GM18868 (cell line): ENCODE measurements at regions not wholly inside any gene's neighbourhood (a gene's known extent, or its start where the extent isn't known, plus 50 kb on each side); places are given as distances from the start of the nearest gene placed in this dataset.

Experiments used
- ATAC-seq: cut with Tn5 transposase; IDR thresholded peaks from one replicate; pipeline ENCODE4 v1.9.1; 2021; ENCODE audit warnings: mild to moderate bottlenecking, moderate library complexity; ENCODE audit not compliant: unreplicated experiment

DNA sequence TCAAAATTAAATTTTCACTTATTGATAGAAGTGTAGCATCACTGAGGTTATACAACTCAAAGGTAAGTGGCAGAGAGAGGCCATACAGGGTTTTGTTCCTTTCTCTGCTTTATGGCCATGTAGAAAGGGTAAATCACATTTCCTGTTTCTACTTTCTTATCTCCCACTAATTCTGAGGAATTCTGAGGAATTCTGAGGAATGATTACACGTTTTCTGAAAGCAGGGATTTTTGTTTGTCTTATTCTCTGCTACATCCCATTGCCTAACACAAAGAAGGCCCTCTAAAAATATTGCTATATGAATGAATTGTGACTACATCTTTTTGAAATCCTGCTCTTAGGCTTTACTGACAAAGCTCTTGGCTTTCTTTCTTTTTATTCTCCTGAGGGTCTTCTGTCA, 516.9 kb upstream of the ZNF608 start:
- ATAC-seq, result no peak

DNA sequence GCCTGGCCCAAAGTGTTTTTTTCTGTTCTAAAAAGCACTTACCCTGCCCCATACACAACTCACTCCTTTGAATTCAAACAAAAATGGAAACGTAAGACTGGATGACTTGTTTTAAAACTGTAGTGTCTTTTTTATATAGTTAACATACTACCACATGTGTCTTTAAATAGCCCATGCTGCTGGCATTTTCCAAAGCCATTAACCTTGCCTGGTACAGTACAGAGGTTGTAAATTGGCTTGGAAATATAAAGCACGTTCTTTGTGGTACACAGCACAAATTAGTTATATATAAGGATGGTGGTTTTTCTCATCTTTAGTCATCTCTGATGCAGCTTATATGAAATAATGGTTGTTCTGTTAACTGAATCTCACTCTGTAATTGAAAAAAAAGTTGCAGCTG, 519.7 kb upstream of the ZNF608 start:
- ATAC-seq, result no peak

DNA sequence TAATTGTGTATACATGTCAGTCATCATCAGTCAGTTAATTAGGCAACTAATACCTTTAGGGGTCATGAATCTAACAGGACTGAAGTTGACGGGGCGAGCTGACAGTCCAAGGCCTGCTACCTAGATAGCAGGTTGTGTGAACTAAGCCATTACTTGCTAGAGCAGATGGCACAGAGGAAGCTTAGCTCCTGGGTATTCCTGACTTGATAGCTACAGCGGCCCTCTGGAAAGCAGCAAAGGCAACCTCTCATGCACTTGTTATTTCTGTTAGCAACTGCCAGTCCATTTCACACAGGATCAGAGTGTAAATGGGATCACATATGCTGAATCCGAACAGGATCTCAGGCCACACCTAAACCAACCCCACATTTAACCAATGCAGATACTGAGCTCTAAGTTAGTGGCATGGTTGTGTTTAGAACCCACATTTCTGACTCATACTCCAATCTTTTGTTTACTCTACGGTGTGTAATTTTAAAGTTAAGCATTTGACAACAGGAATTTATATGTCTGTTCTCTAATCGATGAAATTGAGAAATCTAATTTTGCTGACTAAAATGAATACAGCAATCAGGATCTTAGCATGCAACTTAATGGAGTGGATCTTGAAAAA, 521.3 kb upstream of the ZNF608 start:
- ATAC-seq, result no peak

DNA sequence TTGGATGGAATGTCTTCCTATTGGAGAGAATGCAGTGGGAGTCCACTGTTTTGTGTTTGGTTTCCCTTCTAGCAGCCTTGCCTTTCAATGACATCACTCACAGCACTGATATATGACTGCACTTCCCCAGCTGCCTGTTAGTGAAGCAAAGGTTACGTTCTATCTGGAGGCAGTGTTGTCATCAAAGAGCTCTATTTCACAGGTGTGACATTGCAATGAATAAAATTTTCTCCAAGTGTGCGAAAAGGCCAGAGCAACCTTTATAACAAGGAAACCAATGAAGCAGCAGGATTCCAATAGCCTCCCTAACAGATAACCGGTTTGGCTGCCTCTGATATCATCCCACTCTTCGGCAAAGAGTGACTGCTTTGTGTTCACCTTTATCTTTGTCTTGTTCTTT, 523.5 kb upstream of the ZNF608 start:
- no peak for ATAC-seq

DNA sequence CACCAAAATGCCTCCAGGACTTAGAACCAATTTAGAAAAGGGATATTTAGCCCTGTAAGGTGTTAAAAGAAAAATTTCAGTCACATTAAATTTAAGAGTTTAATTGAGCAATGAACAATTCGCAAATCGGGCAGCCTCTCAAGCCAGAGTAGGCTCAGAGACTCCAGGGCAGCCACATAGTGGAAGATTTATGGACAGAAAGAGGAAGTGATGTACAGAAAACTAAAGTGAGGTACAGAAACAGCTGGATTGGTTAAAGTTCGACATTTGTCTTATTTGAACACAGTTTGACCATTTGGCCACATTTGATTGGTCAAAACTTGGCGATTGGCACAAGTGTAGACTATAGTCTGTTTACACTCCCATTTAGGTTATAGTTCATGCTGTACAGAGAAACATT, 525.9 kb upstream of the ZNF608 start:
- ATAC-seq, result no peak

DNA sequence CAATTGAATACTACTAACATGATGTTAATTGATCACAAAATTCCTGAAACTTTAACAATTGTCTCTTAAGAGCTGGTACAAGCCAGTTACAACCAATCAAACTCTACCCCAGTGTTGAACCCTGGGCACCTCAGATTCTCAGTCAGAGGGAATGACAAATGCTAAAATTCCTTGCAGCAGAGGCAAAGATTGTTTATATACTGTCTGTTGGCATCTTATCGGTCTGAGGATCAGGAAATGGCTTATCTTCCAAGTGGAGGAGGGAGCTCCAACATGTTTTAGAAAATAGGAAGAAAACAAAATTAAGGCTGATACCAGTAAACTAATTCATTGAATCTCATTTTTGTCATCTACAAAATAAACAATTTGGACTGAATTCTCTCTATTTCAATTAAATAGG, 527.8 kb upstream of the ZNF608 start:
- no peak for ATAC-seq

DNA sequence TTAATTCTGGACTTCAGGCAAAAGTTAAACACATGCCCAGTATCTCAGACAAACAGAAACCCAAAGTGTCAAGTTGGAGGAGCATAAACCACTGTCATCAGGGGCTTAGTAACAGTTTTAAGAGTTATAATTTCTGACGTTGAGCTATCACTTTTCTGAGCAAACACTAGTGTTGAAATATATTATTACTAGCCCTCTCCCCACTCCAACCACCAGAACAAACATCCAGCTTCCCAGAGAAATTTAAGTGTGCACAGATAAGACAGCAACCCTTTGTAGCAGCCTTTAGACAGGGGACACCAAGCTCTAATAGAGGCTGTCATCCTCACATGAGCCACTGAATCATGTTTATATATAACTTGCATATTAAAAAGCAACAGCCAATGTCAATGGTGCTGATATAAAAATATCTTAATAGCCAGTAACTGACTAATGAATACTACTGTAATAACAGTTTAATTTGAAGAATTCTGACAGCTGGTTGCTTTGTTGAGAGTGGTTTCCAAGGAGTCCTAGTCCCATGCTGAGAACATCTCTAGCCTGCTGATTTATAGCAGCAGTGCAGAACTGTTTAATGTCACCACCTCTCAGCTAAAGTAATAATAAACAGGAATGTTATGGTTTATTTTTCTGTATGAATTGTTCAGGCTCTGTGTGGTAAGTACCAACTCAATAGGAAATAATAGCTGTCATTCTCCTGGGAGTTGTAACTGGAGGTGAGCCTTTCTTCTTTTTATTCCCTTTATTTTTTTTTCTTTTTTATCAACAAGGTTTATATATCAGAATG, 528.7 kb upstream of the ZNF608 start:
- no peak for ATAC-seq

DNA sequence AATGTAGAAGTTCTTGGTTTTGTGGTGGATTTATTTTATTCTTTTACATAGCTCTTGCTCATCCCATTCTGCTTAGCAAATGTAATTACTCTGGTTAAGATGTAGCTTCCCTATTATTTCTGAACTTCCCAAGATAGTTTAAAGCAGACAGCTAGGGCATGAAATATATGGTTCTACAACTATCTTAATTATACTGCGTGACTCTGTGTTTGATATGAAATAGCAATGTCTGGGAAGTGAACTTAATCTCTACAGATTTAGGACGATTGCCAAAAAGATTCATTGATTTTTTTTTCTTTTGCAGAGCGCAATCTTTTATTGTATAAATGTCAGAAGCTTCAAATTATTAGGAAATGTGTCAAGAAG, 529.3 kb upstream of the ZNF608 start:
- ATAC-seq, result no peak

DNA sequence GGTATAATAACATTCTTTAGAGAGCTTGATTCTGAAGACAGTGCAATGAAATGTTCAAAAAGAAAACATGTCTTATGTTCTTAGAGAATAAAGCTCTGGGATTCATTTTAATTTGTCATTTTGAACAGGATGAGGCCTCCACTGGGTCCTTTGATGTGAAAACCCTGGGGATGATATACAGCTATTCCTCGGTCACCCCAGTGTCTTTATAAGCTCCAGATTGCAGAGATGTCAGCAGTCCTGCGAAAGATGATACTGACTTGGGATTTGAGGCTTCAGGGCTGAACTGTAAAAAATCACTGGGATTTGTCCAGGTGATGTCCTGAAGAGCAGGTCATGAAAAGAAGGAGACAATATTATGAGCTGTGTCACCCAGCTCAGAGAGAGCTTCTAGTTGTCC, 529.7 kb upstream of the ZNF608 start:
- ATAC-seq, result no peak

DNA sequence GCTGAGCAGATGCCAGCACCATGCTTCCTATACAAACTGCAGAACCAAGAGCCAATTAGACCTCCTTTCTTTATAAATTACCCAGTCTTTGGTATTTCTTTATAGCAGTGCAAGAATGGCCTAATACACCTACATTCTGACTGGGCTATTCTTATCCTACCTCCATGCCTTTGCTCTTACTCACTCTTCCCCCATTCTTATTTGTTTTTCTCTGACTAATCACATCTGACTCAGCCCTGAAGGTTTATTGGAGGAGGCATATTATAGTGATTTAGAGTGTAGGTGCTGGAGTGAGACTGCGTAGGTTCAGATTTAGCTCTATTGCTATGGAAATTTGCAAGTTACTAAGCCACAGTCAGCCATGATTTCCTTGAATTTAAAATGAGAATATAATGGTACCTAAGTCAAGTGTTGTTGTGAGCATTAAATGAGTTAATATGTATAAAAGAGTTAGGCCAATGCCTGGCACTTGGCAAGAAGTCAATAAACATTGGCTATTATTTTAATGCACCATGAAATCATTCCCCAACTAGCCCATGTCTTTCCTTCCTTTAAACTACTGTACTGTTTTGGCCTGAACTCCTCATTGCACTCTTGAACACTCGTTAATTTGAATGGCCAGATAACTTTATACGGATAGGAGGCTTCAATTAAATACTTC, 531.2 kb upstream of the ZNF608 start:
- no peak for ATAC-seq

DNA sequence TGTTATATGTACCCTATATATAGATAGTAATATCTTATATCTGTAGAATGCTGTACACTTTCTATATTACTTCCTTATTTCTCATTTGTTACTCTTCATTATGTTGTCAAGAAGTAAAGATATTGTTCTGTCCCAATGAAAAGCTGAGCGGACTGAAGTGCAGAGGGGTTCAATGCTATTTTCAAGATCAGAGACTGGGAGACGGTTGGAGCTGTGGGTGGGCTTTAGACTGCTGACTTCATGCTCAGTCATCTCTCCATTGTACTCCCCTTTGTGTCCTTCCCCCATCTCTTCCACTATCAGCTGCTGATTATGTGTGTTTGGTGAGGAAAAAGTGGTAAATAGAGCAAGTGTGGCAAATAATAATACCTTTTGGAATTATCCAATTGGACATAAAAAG, 532.3 kb upstream of the ZNF608 start:
- no peak for ATAC-seq

DNA sequence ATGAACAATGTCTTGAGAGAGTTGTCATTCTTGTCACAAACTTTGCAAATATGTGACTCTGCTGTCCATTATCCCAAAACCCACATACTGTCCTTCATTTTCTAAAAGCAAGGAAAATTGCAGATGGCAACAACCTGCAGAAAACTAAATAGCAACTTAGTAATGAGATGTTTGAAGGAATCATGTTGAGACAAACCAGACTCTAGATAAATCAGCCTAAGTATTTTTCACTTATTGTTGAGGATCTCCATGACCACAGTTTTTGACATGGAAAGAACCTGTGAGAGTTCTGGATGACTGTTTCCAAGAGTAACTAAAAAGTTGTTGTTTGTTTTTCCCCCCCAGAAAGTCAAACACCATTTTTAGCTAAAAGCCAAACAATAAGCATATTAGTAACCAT, 535.2 kb upstream of the ZNF608 start:
- no peak for ATAC-seq

DNA sequence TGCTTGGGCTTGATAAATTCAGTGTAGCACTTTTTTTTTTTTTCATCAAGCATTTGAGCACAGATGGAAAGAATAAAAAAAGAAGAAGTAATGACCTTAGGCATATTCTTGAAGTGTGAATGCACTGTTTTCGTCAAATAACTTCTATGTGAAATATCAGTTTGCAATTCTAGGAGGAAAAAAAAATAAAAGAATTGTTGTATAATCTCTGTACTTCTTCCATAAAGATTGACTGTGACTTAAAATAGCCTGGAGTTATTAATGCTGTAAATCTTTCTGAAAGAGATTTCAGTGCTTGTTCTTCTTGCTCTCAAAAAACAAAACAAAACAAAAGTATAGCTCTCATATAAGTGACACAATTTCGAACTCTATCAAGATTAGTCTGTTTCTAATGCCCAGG, 536.9 kb upstream of the ZNF608 start:
- no peak for ATAC-seq

DNA sequence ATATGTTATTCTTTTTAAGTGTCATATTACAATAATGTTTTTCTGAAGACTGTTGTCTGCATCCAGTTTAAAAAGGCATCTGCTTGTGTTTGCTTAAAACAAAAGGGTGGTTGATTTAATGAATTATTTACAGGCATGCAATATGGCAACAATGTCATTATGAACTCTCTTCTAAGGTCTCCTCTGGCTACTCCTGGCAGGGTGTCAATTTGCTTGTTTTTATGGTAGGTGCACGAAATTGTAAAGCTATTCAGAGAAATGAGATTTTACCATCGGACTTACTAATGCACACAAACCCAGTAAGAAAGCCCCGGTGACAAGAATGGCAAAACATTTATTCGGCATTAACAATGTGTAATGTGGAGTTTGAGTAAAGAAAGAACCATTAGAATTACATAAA, 539.8 kb upstream of the ZNF608 start:
- ATAC-seq, result no peak

DNA sequence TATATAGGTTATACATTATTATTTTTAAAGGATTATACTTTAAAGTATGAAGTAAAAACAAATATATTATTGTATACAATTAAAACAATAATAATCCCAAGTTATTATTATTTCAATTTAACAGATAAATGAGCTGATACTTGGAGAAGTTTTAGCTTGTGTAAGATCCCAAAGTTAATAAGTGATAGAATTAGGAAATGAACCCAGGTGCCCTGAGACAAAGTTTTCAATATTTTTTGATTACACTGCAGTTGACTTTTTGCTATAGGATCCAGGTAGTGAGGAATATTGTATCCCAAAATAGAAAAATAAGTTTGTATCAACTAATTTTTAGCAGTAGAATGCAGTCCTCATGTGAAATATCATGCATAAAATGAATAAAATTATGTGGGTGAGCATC, 543.2 kb upstream of the ZNF608 start:
- ATAC-seq, result no peak

DNA sequence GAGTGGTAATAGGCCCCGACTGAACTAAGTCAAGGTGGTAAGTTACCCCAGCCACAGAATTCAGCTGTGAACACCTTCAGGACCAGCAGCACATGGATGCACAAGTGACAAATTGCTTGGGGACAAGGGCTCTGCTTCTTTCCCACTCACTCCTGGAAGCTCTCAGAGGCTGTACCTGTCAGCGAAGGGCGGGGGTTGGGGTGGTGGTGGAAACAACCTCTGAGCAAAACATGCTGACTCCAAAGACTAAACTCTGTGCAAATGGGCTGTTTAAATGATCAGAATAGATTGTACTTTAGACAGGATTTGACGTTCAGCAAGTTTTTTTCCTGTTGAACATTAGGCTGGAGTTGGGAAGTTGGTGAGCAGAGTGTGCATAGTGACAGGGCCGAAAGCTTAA, 544.5 kb upstream of the ZNF608 start:
- ATAC-seq, result no peak

DNA sequence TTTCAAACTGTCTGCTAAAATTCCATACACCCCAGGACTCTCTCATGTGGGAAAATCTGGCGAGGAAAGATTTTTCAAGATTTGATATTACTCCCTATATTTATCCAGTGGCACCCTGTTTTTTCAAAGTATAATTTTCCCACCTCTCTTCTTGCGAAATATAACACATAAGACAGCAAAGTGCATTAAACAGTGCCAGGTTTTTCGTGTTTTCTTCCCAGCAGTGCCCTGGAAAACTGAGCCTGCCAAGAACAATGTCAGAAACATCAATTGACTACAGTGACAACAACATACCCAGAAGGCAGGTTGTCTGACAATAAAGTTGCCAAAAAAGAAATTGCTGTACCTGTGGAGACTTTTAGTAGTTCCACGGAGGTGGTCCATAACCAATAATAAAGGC, 545.0 kb upstream of the ZNF608 start:
- ATAC-seq, result no peak

DNA sequence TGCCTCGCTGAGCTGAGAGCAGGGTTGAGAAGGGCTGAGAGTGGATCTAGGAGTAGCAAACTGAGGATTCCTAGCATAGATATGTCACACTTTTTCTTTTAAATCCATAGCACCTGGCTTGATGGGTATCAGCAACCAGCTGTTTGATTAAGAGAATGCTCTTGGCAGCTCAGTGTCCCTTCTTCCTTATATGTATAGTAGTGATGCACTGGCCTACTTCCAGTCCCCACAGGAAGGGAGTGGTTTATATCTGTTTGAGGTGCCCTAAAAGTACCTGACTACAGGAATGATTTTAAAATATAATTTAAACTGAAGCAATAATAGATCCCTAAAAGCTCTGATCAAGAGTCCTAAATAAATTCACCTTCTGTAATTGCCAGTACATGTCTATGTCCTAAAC, 546.8 kb upstream of the ZNF608 start:
- ATAC-seq, result no peak

DNA sequence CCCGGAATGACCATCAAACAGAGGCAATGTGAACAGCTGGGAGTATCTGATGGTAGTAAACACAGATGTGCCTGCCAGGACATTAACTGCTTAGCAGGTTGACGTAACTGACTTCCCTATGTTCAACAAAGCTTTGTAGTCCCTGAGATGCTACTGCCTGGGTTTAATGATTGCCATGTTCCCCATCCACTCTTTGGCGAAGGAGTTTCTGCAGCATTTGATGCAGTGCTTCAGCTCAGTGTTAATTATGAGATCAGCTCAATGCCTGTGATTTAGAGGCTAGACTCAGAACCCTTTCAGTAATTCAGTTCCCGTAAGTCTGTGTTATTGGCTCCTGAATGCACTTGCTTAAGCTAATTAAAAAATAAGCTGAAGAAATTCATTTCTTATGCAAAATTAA, 547.3 kb upstream of the ZNF608 start:
- no peak for ATAC-seq

DNA sequence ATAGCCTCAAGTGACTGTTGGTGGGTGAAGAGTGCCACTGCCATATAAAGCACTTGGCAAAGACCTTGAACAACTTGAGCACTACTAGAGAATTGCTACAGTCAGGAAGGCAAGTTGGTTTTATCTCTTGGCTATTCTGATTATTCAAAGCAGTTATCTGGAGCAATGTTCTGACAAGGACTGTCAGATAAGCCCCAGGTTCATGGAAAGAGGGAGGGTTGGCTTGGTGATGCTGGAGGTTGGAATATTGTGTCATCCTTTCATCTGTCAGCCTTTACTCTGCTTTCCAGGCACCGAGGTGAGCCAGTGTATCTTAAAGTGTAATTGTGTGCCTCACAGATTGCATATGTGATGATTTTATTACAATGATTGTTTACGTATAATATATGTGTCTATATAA, 548.4 kb upstream of the ZNF608 start:
- no peak for ATAC-seq

DNA sequence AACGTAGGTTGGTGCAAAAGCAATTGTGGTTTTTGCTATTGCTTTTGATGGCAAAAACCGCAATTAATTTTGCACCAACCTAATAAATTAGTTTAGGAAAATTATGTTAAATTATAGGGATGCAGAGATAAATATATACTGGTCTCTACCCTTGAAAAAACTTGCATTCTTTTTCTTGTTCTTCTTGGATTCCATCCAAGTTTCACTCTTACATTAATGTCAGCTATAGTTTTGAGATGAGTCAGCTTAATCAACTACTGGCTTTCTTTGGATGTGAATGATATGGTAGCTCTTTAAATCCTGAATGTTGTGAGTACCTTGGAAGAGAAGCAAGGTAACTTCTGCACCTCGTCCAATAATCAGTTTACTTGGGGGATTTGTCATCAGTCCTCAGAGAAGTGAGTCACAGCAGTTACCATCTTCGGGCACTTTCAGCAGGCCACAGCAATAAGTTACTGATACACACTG, 549.0 kb upstream of the ZNF608 start:
- ATAC-seq, result peak; percentile 65

DNA sequence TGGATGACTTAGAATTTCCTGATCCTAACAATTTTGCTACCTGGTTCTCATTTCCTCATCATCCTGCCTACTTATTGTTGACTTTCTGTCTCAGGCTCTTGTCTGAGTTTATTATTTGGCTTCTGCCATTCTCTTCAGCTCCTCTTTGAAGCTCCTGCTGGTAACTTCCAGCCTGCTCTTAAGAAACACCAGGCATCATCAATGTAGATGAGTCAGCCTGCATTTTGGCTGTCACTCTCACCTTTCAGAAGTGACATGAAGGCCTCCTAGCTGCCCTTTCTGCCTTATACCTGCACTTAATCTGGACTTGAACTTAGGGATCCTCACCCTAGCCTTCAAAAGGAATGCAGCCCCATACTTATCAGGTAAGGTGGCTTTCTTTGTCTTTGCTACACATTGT, 551.8 kb upstream of the ZNF608 start:
- ATAC-seq, result no peak
